ENCODE measurements at regions not wholly inside any gene's neighbourhood (a gene's known extent, or its start where the extent isn't known, plus 50 kb on each side); places are given as distances from the start of the nearest gene placed in this dataset.

DNA sequence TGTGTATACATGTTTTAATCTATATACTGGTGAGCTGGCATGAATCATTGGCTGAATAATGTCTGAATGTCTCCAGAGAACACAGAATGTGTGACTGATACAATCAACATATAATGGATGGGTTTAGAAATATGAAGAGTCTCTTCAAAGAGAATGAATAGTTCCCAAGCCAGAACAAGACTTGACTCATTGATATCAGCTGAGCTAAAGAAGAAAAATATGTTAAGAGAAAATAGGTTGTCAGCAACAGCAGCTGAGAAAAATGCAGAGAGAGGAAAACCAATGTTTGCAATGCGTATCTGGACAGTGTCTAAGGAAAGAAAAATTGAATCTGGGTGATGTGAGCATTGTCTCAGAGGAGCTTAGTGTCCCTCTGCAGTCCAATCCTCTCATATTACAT, 1281.8 kb upstream of the TENM4 start:
- TF ChIP-seq, protein P1, sequence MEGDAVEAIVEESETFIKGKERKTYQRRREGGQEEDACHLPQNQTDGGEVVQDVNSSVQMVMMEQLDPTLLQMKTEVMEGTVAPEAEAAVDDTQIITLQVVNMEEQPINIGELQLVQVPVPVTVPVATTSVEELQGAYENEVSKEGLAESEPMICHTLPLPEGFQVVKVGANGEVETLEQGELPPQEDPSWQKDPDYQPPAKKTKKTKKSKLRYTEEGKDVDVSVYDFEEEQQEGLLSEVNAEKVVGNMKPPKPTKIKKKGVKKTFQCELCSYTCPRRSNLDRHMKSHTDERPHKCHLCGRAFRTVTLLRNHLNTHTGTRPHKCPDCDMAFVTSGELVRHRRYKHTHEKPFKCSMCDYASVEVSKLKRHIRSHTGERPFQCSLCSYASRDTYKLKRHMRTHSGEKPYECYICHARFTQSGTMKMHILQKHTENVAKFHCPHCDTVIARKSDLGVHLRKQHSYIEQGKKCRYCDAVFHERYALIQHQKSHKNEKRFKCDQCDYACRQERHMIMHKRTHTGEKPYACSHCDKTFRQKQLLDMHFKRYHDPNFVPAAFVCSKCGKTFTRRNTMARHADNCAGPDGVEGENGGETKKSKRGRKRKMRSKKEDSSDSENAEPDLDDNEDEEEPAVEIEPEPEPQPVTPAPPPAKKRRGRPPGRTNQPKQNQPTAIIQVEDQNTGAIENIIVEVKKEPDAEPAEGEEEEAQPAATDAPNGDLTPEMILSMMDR (IDR thresholded peaks at IDR 0.05; ENCODE audit: low read depth, low read length, poor library complexity, severe bottlenecking), result no peak
- no peak for TF ChIP-seq EZH2phosphoT487 (IDR thresholded peaks at IDR 0.05; ENCODE audit: borderline replicate concordance, low read length)
